ENCODE measurements at regions not wholly inside any gene's neighbourhood (a gene's known extent, or its start where the extent isn't known, plus 50 kb on each side); places are given as distances from the start of the nearest gene placed in this dataset.

DNA sequence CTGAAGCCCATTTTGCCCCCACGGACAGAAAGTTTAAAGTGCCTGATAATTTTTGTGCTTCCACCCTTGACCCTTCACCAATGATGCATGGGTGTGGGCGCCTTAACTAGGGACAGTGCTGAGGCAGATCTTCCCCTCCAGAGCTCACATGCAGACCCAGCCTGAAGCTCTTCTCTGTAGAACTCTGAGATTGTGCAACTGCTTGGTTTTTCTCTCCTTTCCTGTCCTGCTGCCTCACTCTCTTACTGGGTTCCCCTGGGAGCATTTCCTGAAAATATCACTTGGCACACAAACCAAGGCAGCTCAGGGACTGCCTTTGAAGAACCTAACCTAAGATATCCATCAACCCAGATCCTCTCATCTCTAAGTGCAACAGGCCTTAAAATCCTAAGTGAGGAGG is 220.3 kb upstream of the STT3B start:
- Histone ChIP-seq H3K9ac (ENCODE audit: low read depth, low read length) (no peak overlapping the region), H3K27me3 (ENCODE audit: control insufficient read depth, insufficient read depth, low read length) (no peaks in the 10 kb centered on the region; the same call in 1 of the 2 replicates), H2BK15ac (ENCODE audit: low read depth, low read length) (no peak overlapping the region), H3K18ac (ENCODE audit: low read depth, low read length) (no peak overlapping the region), H2AFZ (replicated peaks; ENCODE audit: low read length, poor library complexity) (no peak overlapping the region), H4K5ac (ENCODE audit: low read depth, low read length) (no peak overlapping the region), H3K4ac (ENCODE audit: low read depth, low read length) (no peak overlapping the region), H2BK20ac (ENCODE audit: low read depth, low read length) (no peak overlapping the region), H2BK5ac (ENCODE audit: low read depth, low read length, poor library complexity, severe bottlenecking) (no peak overlapping the region), H3K36me3 (ENCODE audit: control insufficient read depth, insufficient read depth, low read length) (no peaks in the 10 kb centered on the region), H3K27ac (ENCODE audit: insufficient read depth, low read length) (no peak overlapping the region), H4K91ac (ENCODE audit: insufficient read depth, low read depth, low read length) (no peak overlapping the region), H3K4me2 (ENCODE audit: low read depth, low read length) (no peak overlapping the region), H3K79me1 (ENCODE audit: low read depth in 1 of 2, low read length in 2 of 2) (no peaks in the 10 kb centered on the region), H2BK120ac (ENCODE audit: low read depth, low read length) (no peak overlapping the region), H2AK9ac (replicated peaks; ENCODE audit: low read depth, low read length, poor library complexity) (no peak overlapping the region), H3K14ac (replicated peaks; ENCODE audit: low read depth, low read length) (no peak overlapping the region), H3K9me3 (ENCODE audit: control insufficient read depth, insufficient read depth, low read length) (no peaks in the 10 kb centered on the region), H3K4me3 (ENCODE audit: insufficient read depth, low read depth, low read length) (no peak overlapping the region), H3K4me1 (ENCODE audit: control insufficient read depth, insufficient read depth, low read length) (no peaks in the 10 kb centered on the region), H3K56ac (ENCODE audit: extremely low read depth, insufficient read depth, low read length) (no peak overlapping the region), H3K23ac (ENCODE audit: low read depth, low read length) (no peak overlapping the region), H2AK5ac (ENCODE audit: low read depth, low read length) (no peak overlapping the region), H4K8ac (ENCODE audit: low read depth in 2 of 2, low read length in 2 of 2) (no peak overlapping the region), H3K9me1 (ENCODE audit: insufficient read depth, low read length) (no peaks in the 10 kb centered on the region), H4K20me1 (ENCODE audit: insufficient read depth, low read length) (no peaks in the 10 kb centered on the region)
- in situ Hi-C loops (cut with MboI; ENCODE audit: low sequenced_read_pairs) (no loop called here), intact Hi-C loops (cut with micrococcal nuclease) (no loop called here), dilution Hi-C loops (cut with HindIII; ENCODE audit: low sequenced_read_pairs, unreplicated experiment) (no loop called here)
- ATAC-seq (ENCODE audit: low read depth), result no peak
- 40% methylated on average over 2 of the region's 2 CpGs; no CpG with 5 or more reads in 1 of the 2 experiments for WGBS, 2 experiments (ENCODE audit: extremely low coverage in 2 of 2, insufficient read length in 1 of 2)
- DNase-seq, result no peak
- no TSS peak for BruUV-seq (replicated peaks)
- CTCF ChIA-PET, result no interaction called here
- POLR2A ChIA-PET (ENCODE audit: unreplicated experiment), result no interaction called here
- TF ChIP-seq ELK1 (IDR thresholded peaks at IDR 0.05; ENCODE audit: borderline replicate concordance, low read depth, low read length) (no peak), CEBPB (IDR thresholded peaks at IDR 0.05; ENCODE audit: low read depth, low read length) (no peak), FOS (IDR thresholded peaks at IDR 0.05; ENCODE audit: low read depth, low read length) (no peak), MAZ (IDR thresholded peaks at IDR 0.05; ENCODE audit: borderline replicate concordance, low read depth, low read length) (no peak), CHD1 (IDR thresholded peaks at IDR 0.05; ENCODE audit: low read depth, low read length) (no peak), RCOR1 (IDR thresholded peaks at IDR 0.05; ENCODE audit: insufficient replicate concordance, low read length) (no peak), BHLHE40 (IDR thresholded peaks at IDR 0.05; ENCODE audit: low read depth, low read length) (no peak), RFX5 (IDR thresholded peaks at IDR 0.05; ENCODE audit: low read depth, low read length) (no peak), POLR2A (IDR thresholded peaks at IDR 0.05; ENCODE audit: low read depth, low read length) (no peak), RAD21 (IDR thresholded peaks at IDR 0.05; ENCODE audit: low read length) (no peak), MXI1 (IDR thresholded peaks at IDR 0.05; ENCODE audit: borderline replicate concordance, low read depth, low read length) (no peak), SMC3 (IDR thresholded peaks at IDR 0.05; ENCODE audit: low read depth, low read length) (no peak), MAFK (IDR thresholded peaks at IDR 0.05; ENCODE audit: low read depth, low read length) (no peak), NFE2L2 (IDR thresholded peaks at IDR 0.05; ENCODE audit: low read depth, low read length) (no peak), CTCF (conservative IDR thresholded peaks at IDR 0.05; ENCODE audit: low read depth, low read length) (no peak)
- TF ChIP-seq, protein P1, sequence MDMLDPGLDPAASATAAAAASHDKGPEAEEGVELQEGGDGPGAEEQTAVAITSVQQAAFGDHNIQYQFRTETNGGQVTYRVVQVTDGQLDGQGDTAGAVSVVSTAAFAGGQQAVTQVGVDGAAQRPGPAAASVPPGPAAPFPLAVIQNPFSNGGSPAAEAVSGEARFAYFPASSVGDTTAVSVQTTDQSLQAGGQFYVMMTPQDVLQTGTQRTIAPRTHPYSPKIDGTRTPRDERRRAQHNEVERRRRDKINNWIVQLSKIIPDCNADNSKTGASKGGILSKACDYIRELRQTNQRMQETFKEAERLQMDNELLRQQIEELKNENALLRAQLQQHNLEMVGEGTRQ (IDR thresholded peaks at IDR 0.05; ENCODE audit: low read depth, low read length), result no peak

All from IMR-90 (cell line).